Upper lobe of left lung (tissue), 4 donors: ENCODE measurements at regions not wholly inside any gene's neighbourhood (a gene's known extent, or its start where the extent isn't known, plus 50 kb on each side); places are given as distances from the start of the nearest gene placed in this dataset.
"Not testable (repeated sequence)": the region's sequence is repeated elsewhere in the genome, so short reads cannot be mapped to it uniquely, and the experiment has no call there.

Experiments used
- EP300 ChIP-seq, 4 donors: sonication (generic); formaldehyde crosslinking; IDR thresholded peaks; one replicate each; pipeline ENCODE4 v1.5.1; 2017; ENCODE audit warnings: antibody characterized with exemption in 4 of 4, control low read depth in 2 of 4
- POLR2A ChIP-seq, 4 donors: fragments of 450-650 bp; IDR thresholded peaks; one replicate each; pipeline ENCODE4 v1.5.1; 2016 to 2017; ENCODE audit warnings: antibody characterized with exemption in 4 of 4, mild to moderate bottlenecking in 2 of 4
- POLR2AphosphoS5 ChIP-seq, 2 donors: sonication (generic); formaldehyde crosslinking; IDR thresholded peaks; one replicate each; pipeline ENCODE4 v1.5.1; 2017; ENCODE audit warnings: antibody characterized with exemption in 2 of 2
- TF ChIP-seq, protein P1 (sequence below), 6 experiments: fragments of 450-650 bp in 4 of 6; fragments of 200-600 bp in 2 of 6; sonication (generic) in 2 of 6; IDR thresholded peaks; one replicate each; pipeline ENCODE4 v1.5.1; 2016 to 2019; ENCODE audit warnings: antibody characterized with exemption in 6 of 6

- TF ChIP-seq, protein P1, sequence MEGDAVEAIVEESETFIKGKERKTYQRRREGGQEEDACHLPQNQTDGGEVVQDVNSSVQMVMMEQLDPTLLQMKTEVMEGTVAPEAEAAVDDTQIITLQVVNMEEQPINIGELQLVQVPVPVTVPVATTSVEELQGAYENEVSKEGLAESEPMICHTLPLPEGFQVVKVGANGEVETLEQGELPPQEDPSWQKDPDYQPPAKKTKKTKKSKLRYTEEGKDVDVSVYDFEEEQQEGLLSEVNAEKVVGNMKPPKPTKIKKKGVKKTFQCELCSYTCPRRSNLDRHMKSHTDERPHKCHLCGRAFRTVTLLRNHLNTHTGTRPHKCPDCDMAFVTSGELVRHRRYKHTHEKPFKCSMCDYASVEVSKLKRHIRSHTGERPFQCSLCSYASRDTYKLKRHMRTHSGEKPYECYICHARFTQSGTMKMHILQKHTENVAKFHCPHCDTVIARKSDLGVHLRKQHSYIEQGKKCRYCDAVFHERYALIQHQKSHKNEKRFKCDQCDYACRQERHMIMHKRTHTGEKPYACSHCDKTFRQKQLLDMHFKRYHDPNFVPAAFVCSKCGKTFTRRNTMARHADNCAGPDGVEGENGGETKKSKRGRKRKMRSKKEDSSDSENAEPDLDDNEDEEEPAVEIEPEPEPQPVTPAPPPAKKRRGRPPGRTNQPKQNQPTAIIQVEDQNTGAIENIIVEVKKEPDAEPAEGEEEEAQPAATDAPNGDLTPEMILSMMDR (IDR thresholded peaks at IDR 0.05) = not testable (repeated sequence)
- not testable (repeated sequence) for TF ChIP-seq POLR2A, EP300, POLR2AphosphoS5 (IDR thresholded peaks at IDR 0.05)
These were observed 125.6 kb upstream of the SALL4 start for GRCh38 chr20:51927970-51928369.
